TTC549 (cell line): ENCODE measurements at regions not wholly inside any gene's neighbourhood (a gene's known extent, or its start where the extent isn't known, plus 50 kb on each side); places are given as distances from the start of the nearest gene placed in this dataset.
"Not testable (repeated sequence)": the region's sequence is repeated elsewhere in the genome, so short reads cannot be mapped to it uniquely, and the experiment has no call there.

Experiments
- FAIRE-seq: peaks from 2 replicates; lab custom pipeline; 2012; peaks lifted over from hg19 to GRCh38; lab: Jason Lieb, UNC

- FAIRE-seq = no peak
Measured at GRCh38 chr1:98287626-98288025, 366.8 kb upstream of the DPYD start.

GRCh38 chr1:98286656-98287055 lies 365.8 kb upstream of the DPYD start:
- FAIRE-seq = no peak

GRCh38 chr1:98285286-98285685 lies 364.5 kb upstream of the DPYD start:
- FAIRE-seq = not testable (repeated sequence)

- no peak for FAIRE-seq
Measured at GRCh38 chr1:98280049-98280448, 359.2 kb upstream of the DPYD start.

GRCh38 chr1:98278055-98278454 lies 357.2 kb upstream of the DPYD start:
- FAIRE-seq = no peak

- FAIRE-seq = no peak
Measured at GRCh38 chr1:98277118-98277517, 356.3 kb upstream of the DPYD start.

GRCh38 chr1:98276514-98276913 lies 355.7 kb upstream of the DPYD start:
- FAIRE-seq = no peak

GRCh38 chr1:98268316-98268715 lies 347.5 kb upstream of the DPYD start:
- no peak for FAIRE-seq

- no peak for FAIRE-seq
Measured at GRCh38 chr1:98267423-98267822, 346.6 kb upstream of the DPYD start.

- no peak for FAIRE-seq
Measured at GRCh38 chr1:98264727-98265126, 343.9 kb upstream of the DPYD start.

GRCh38 chr1:98260839-98261238 lies 340.0 kb upstream of the DPYD start:
- FAIRE-seq = no peak

GRCh38 chr1:98260412-98260811 lies 339.6 kb upstream of the DPYD start:
- FAIRE-seq = no peak

- no peak for FAIRE-seq
Measured at GRCh38 chr1:98256700-98257099, 335.9 kb upstream of the DPYD start.

- no peak for FAIRE-seq
Measured at GRCh38 chr1:98253145-98253544, 332.3 kb upstream of the DPYD start.

- FAIRE-seq = no peak
Measured at GRCh38 chr1:98251497-98251896, 330.7 kb upstream of the DPYD start.

GRCh38 chr1:98232678-98233077 lies 311.8 kb upstream of the DPYD start:
- no peak for FAIRE-seq

GRCh38 chr1:98222706-98223105 lies 301.9 kb upstream of the DPYD start:
- no peak for FAIRE-seq

GRCh38 chr1:98221923-98222322 lies 301.1 kb upstream of the DPYD start:
- no peak for FAIRE-seq

GRCh38 chr1:98217601-98218000 lies 296.8 kb upstream of the DPYD start:
- no peak for FAIRE-seq

- no peak for FAIRE-seq
Measured at GRCh38 chr1:98216304-98216703, 295.5 kb upstream of the DPYD start.

- FAIRE-seq = no peak
Measured at GRCh38 chr1:98211271-98211845, 290.5 kb upstream of the DPYD start.

GRCh38 chr1:98210563-98210962 lies 289.7 kb upstream of the DPYD start:
- FAIRE-seq = no peak

GRCh38 chr1:98210064-98210463 lies 289.2 kb upstream of the DPYD start:
- peak; percentile 85 for FAIRE-seq

- FAIRE-seq = no peak
Measured at GRCh38 chr1:98205291-98206017, 284.6 kb upstream of the DPYD start.
